ENCODE measurements at regions not wholly inside any gene's neighbourhood (a gene's known extent, or its start where the extent isn't known, plus 50 kb on each side); places are given as distances from the start of the nearest gene placed in this dataset.

- no peak for DNase-seq
These were observed 143.3 kb upstream of the PPP2R2D start for GRCh38 chr10:131757285-131758058.

GRCh38 chr10:131758062-131758938 is 142.5 kb upstream of the PPP2R2D start:
- DNase-seq, result no peak

- no peak for DNase-seq
These were observed 141.9 kb upstream of the PPP2R2D start for GRCh38 chr10:131758939-131759301.

- DNase-seq, result no peak
These were observed 141.5 kb upstream of the PPP2R2D start for GRCh38 chr10:131759347-131759746.

- no peak for DNase-seq
These were observed 140.2 kb upstream of the PPP2R2D start for GRCh38 chr10:131760416-131761166.

- DNase-seq, result no peak
These were observed 137.8 kb upstream of the PPP2R2D start for GRCh38 chr10:131762789-131763696.

GRCh38 chr10:131764929-131765328 is 135.9 kb upstream of the PPP2R2D start:
- DNase-seq, result no peak

- no peak for DNase-seq
These were observed 134.7 kb upstream of the PPP2R2D start for GRCh38 chr10:131766096-131766495.

- no peak for DNase-seq
These were observed 133.1 kb upstream of the PPP2R2D start for GRCh38 chr10:131767716-131768115.

- DNase-seq, result no peak
These were observed 131.0 kb upstream of the PPP2R2D start for GRCh38 chr10:131769571-131770410.

GRCh38 chr10:131770946-131771633 is 129.7 kb upstream of the PPP2R2D start:
- DNase-seq, result no peak

- DNase-seq, result no peak
These were observed 129.0 kb upstream of the PPP2R2D start for GRCh38 chr10:131771634-131772358.

GRCh38 chr10:131772441-131772840 is 128.4 kb upstream of the PPP2R2D start:
- DNase-seq, result no peak

- no peak for DNase-seq
These were observed 127.2 kb upstream of the PPP2R2D start for GRCh38 chr10:131773370-131774343.

- DNase-seq, result no peak
These were observed 126.1 kb upstream of the PPP2R2D start for GRCh38 chr10:131774681-131775085.

GRCh38 chr10:131775433-131775832 is 125.4 kb upstream of the PPP2R2D start:
- DNase-seq, result no peak

GRCh38 chr10:131775833-131776232 is 125.0 kb upstream of the PPP2R2D start:
- DNase-seq, result no peak

GRCh38 chr10:131776496-131776895 is 124.3 kb upstream of the PPP2R2D start:
- DNase-seq, result no peak
